Muscle layer of duodenum (tissue), 2 donors: ENCODE measurements at regions not wholly inside any gene's neighbourhood (a gene's known extent, or its start where the extent isn't known, plus 50 kb on each side); places are given as distances from the start of the nearest gene placed in this dataset.
"Not testable (repeated sequence)": the region's sequence is repeated elsewhere in the genome, so short reads cannot be mapped to it uniquely, and the experiment has no call there.

Source experiments
- H3K27ac ChIP-seq: one replicate; pipeline ENCODE4 v1.7.0; 2013; ENCODE audit warnings: mild to moderate bottlenecking, low read length
- H3K27me3 ChIP-seq: one replicate; pipeline ENCODE4 v1.7.0; 2013; ENCODE audit warnings: low read depth, mild to moderate bottlenecking, control low read depth, low read length
- H3K36me3 ChIP-seq, 2 donors: one replicate each; pipeline ENCODE4 v1.7.0; 2013; ENCODE audit warnings: low read length in 2 of 2, control low read depth in 1 of 2, mild to moderate bottlenecking in 1 of 2; ENCODE audit not compliant: insufficient read depth in 2 of 2, control insufficient read depth in 1 of 2
- H3K4me1 ChIP-seq, 2 donors: one replicate each; pipeline ENCODE4 v1.7.0; 2013; ENCODE audit warnings: low read length in 2 of 2, mild to moderate bottlenecking in 2 of 2, control low read depth in 1 of 2, moderate library complexity in 1 of 2; ENCODE audit not compliant: insufficient read depth in 2 of 2, control insufficient read depth in 1 of 2
- H3K4me3 ChIP-seq, 2 donors: one replicate each; pipeline ENCODE4 v1.7.0; 2013; ENCODE audit warnings: low read length in 2 of 2, low read depth in 1 of 2, mild to moderate bottlenecking in 1 of 2
- H3K9me3 ChIP-seq, 2 donors: one replicate each; pipeline ENCODE4 v1.7.0; 2013; ENCODE audit warnings: low read length in 2 of 2, control low read depth in 1 of 2, mild to moderate bottlenecking in 1 of 2; ENCODE audit not compliant: control insufficient read depth in 1 of 2
- donor health status: healthy.

- Histone ChIP-seq H3K36me3 (no peaks in the 10 kb centered on the region), H3K4me1 (no peaks in the 10 kb centered on the region), H3K27ac (no peak overlapping the region), H3K27me3 (no peaks in the 10 kb centered on the region), H3K9me3 (no peaks in the 10 kb centered on the region), H3K4me3 (no peak overlapping the region)
These were observed 356.1 kb upstream of the ZC3H15 start for GRCh38 chr2:186129767-186130581.

GRCh38 chr2:186130748-186131641, 355.1 kb upstream of the ZC3H15 start:
- Histone ChIP-seq H3K27ac (no peak overlapping the region), H3K27me3 (no peaks in the 10 kb centered on the region), H3K9me3 (no peaks in the 10 kb centered on the region), H3K4me1 (no peaks in the 10 kb centered on the region), H3K36me3 (no peaks in the 10 kb centered on the region), H3K4me3 (no peak overlapping the region)

GRCh38 chr2:186135686-186136085, 350.4 kb upstream of the ZC3H15 start:
- no peaks in the 10 kb centered on the region for H3K36me3 ChIP-seq
- no peaks in the 10 kb centered on the region for H3K9me3 ChIP-seq
- no peak overlapping the region for H3K27ac ChIP-seq
- H3K4me3 ChIP-seq: no peak overlapping the region
- no peaks in the 10 kb centered on the region for H3K4me1 ChIP-seq
- no peaks in the 10 kb centered on the region for H3K27me3 ChIP-seq

GRCh38 chr2:186136860-186137259, 349.2 kb upstream of the ZC3H15 start:
- no peak overlapping the region for H3K4me3 ChIP-seq
- H3K27ac ChIP-seq: no peak overlapping the region
- no peaks in the 10 kb centered on the region for H3K4me1 ChIP-seq
- H3K36me3 ChIP-seq: no peaks in the 10 kb centered on the region
- H3K9me3 ChIP-seq: no peaks in the 10 kb centered on the region
- H3K27me3 ChIP-seq: no peaks in the 10 kb centered on the region

- H3K36me3 ChIP-seq: no peaks in the 10 kb centered on the region
- no peaks in the 10 kb centered on the region for H3K9me3 ChIP-seq
- H3K4me3 ChIP-seq: no peak overlapping the region
- H3K4me1 ChIP-seq: no peaks in the 10 kb centered on the region
- H3K27me3 ChIP-seq: no peaks in the 10 kb centered on the region
- H3K27ac ChIP-seq: no peak overlapping the region
These were observed 347.2 kb upstream of the ZC3H15 start for GRCh38 chr2:186138845-186139244.

GRCh38 chr2:186159101-186159500, 327.0 kb upstream of the ZC3H15 start:
- Histone ChIP-seq H3K9me3 (peaks cover 0 to 9% of the 10 kb centered on the region in 2 donors), H3K4me1 (no peaks in the 10 kb centered on the region), H3K27ac (no peak overlapping the region), H3K27me3 (no peaks in the 10 kb centered on the region), H3K36me3 (no peaks in the 10 kb centered on the region), H3K4me3 (no peak overlapping the region)

- Histone ChIP-seq H3K36me3 (no peaks in the 10 kb centered on the region), H3K27ac (no peak overlapping the region), H3K4me3 (no peak overlapping the region), H3K27me3 (no peaks in the 10 kb centered on the region), H3K9me3 (no peaks in the 10 kb centered on the region), H3K4me1 (no peaks in the 10 kb centered on the region)
These were observed 321.7 kb upstream of the ZC3H15 start for GRCh38 chr2:186164325-186164724.

- Histone ChIP-seq H3K9me3 (no peaks in the 10 kb centered on the region), H3K27me3 (no peaks in the 10 kb centered on the region), H3K36me3 (no peaks in the 10 kb centered on the region), H3K4me1 (no peaks in the 10 kb centered on the region), H3K4me3 (no peak overlapping the region), H3K27ac (no peak overlapping the region)
These were observed 315.4 kb upstream of the ZC3H15 start for GRCh38 chr2:186170693-186171092.

GRCh38 chr2:186181625-186182024, 304.4 kb upstream of the ZC3H15 start:
- no peaks in the 10 kb centered on the region for H3K27me3 ChIP-seq
- no peaks in the 10 kb centered on the region for H3K9me3 ChIP-seq
- no peak overlapping the region for H3K4me3 ChIP-seq
- no peak overlapping the region for H3K27ac ChIP-seq
- H3K4me1 ChIP-seq: no peaks in the 10 kb centered on the region
- H3K36me3 ChIP-seq: no peaks in the 10 kb centered on the region

GRCh38 chr2:186182366-186182765, 303.7 kb upstream of the ZC3H15 start:
- H3K4me3 ChIP-seq, H3K27me3 ChIP-seq, H3K36me3 ChIP-seq, H3K9me3 ChIP-seq, H3K27ac ChIP-seq, H3K4me1 ChIP-seq: not testable (repeated sequence)

GRCh38 chr2:186183406-186183805, 302.7 kb upstream of the ZC3H15 start:
- H3K27me3 ChIP-seq: no peaks in the 10 kb centered on the region
- no peak overlapping the region for H3K27ac ChIP-seq
- no peaks in the 10 kb centered on the region for H3K36me3 ChIP-seq
- no peaks in the 10 kb centered on the region for H3K4me1 ChIP-seq
- H3K4me3 ChIP-seq: no peak overlapping the region
- no peaks in the 10 kb centered on the region for H3K9me3 ChIP-seq
